Glutamatergic neuron (in vitro differentiated cells): ENCODE measurements at regions not wholly inside any gene's neighbourhood (a gene's known extent, or its start where the extent isn't known, plus 50 kb on each side); places are given as distances from the start of the nearest gene placed in this dataset.
A peak's percentile ranks its signal among the peaks of the same experiment; 100 is the strongest.

Experiments
- DNase-seq: peaks from one replicate; pipeline ENCODE4 v3.0.0; 2022
- H3K27ac Mint-ChIP-seq: one replicate; pipeline ENCODE4 v1.8.0; 2020; ENCODE audit warnings: mild to moderate bottlenecking, mixed read lengths, inconsistent platforms; ENCODE audit not compliant: unreplicated experiment
- H3K27me3 Mint-ChIP-seq: one replicate; pipeline ENCODE4 v1.8.0; 2020; ENCODE audit warnings: mild to moderate bottlenecking, moderate library complexity, mixed read lengths, inconsistent platforms; ENCODE audit not compliant: unreplicated experiment
- H3K36me3 Mint-ChIP-seq: one replicate; pipeline ENCODE4 v1.8.0; 2020; ENCODE audit warnings: mild to moderate bottlenecking, mixed read lengths, inconsistent platforms; ENCODE audit not compliant: unreplicated experiment
- H3K4me1 Mint-ChIP-seq: one replicate; pipeline ENCODE4 v1.8.0; 2020; ENCODE audit warnings: mild to moderate bottlenecking, low read depth, mixed read lengths, inconsistent platforms; ENCODE audit not compliant: unreplicated experiment
- H3K4me3 Mint-ChIP-seq: one replicate; pipeline ENCODE4 v1.8.0; 2020; ENCODE audit warnings: mild to moderate bottlenecking, mixed read lengths, inconsistent platforms; ENCODE audit not compliant: unreplicated experiment
- H3K9me3 Mint-ChIP-seq: one replicate; pipeline ENCODE4 v1.8.0; 2020; ENCODE audit warnings: mild to moderate bottlenecking, moderate library complexity, mixed read lengths, inconsistent platforms; ENCODE audit not compliant: unreplicated experiment
- CTCF ChIP-seq: fragments of 200-600 bp; sonication (generic); IDR thresholded peaks from one replicate; pipeline ENCODE4 v1.5.0; 2021; ENCODE audit not compliant: partially characterized antibody, unreplicated experiment

- no peak for DNase-seq
- H3K9me3 Mint-ChIP-seq = no peaks in the 10 kb centered on the region
- no peaks in the 10 kb centered on the region for H3K4me1 Mint-ChIP-seq
These were observed 173.7 kb upstream of the DAPK1 start for GRCh38 chr9:87323928-87324327.

GRCh38 chr9:87324613-87325194 lies 173.0 kb upstream of the DAPK1 start:
- no peak overlapping the region for H3K4me3 Mint-ChIP-seq
- H3K27ac Mint-ChIP-seq = no peak overlapping the region
- H3K4me1 Mint-ChIP-seq = no peaks in the 10 kb centered on the region
- no peaks in the 10 kb centered on the region for H3K36me3 Mint-ChIP-seq
- H3K9me3 Mint-ChIP-seq = no peaks in the 10 kb centered on the region
- TF ChIP-seq CTCF = peak; percentile 90
- no peaks in the 10 kb centered on the region for H3K27me3 Mint-ChIP-seq
- no peak for DNase-seq

More at GRCh38 chr9:87323928-87324327, 173.7 kb upstream of the DAPK1 start:
- Mint-ChIP-seq H3K36me3 (peaks cover 4% of the 10 kb centered on the region), H3K27me3 (peaks cover 1% of the 10 kb centered on the region), H3K27ac (no peak overlapping the region), H3K4me3 (no peak overlapping the region)
- TF ChIP-seq CTCF = no peak

- Mint-ChIP-seq H3K4me1 (no peaks in the 10 kb centered on the region), H3K36me3 (peaks cover 10% of the 10 kb centered on the region), H3K27ac (no peak overlapping the region), H3K4me3 (no peak overlapping the region), H3K27me3 (no peaks in the 10 kb centered on the region), H3K9me3 (no peaks in the 10 kb centered on the region)
- TF ChIP-seq CTCF = no peak
- no peak for DNase-seq
These were observed 170.0 kb upstream of the DAPK1 start for GRCh38 chr9:87327575-87328125.

GRCh38 chr9:87333802-87334201 lies 163.9 kb upstream of the DAPK1 start:
- DNase-seq = no peak
- peaks cover 20% of the 10 kb centered on the region for H3K4me1 Mint-ChIP-seq
- no peak overlapping the region for H3K4me3 Mint-ChIP-seq
- peaks cover 6% of the 10 kb centered on the region for H3K9me3 Mint-ChIP-seq
- H3K27me3 Mint-ChIP-seq = peaks cover 8% of the 10 kb centered on the region
- TF ChIP-seq CTCF = no peak
- H3K27ac Mint-ChIP-seq = no peak overlapping the region
- peaks cover 10% of the 10 kb centered on the region for H3K36me3 Mint-ChIP-seq

GRCh38 chr9:87334366-87334765 lies 163.3 kb upstream of the DAPK1 start:
- Mint-ChIP-seq H3K36me3 (peaks cover 10% of the 10 kb centered on the region), H3K4me3 (no peak overlapping the region), H3K27ac (no peak overlapping the region), H3K9me3 (peaks cover 6% of the 10 kb centered on the region), H3K4me1 (peaks cover 20% of the 10 kb centered on the region), H3K27me3 (peaks cover 8% of the 10 kb centered on the region)
- no peak for TF ChIP-seq CTCF
- no peak for DNase-seq
